ENCODE measurements at regions not wholly inside any gene's neighbourhood (a gene's known extent, or its start where the extent isn't known, plus 50 kb on each side); places are given as distances from the start of the nearest gene placed in this dataset.

DNA sequence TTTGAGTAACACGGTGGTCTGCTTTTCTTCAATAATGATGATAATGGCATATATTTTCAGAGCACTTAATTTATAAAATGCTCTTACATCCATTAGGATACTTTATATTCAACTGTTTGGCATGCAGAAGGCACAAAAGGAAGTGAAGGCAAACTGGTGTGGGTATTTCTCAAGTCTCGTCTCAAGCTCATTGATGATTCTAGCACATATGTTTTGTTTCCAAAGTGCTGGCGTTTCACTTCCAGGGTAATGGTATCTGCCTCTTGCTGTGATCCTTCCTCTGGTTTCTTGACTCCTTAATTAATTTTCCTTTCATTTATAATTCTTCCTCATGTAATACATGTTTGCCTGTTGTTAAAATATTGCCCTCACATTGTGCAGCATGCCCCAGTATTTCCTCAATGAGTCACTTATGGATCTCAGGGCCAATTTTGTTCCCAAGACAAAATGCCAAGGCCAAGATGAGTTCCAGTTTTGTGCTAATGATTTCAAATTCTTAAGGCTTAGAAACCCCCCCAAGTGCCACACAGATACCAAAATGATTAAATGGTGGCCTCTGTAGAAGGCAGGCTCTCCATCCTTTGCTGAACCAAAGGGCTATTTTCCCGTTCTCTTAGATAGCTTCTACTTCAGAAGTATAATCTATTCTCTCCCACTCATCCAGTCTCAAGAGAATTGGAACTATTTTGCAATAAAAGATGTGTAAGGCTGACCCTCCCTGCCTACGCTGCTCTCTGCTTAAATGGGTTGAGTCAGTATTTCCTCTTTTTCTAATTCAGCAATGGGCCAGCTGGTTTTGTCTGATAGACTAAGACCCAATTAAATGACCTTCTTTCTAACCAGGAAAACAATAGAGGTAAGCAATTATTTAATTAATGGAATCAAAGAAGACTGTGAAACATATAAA, 171.2 kb downstream of the ZNF365 start:
- DNase-seq (ENCODE audit: low read depth in 3 of 3), result no peak

DNA sequence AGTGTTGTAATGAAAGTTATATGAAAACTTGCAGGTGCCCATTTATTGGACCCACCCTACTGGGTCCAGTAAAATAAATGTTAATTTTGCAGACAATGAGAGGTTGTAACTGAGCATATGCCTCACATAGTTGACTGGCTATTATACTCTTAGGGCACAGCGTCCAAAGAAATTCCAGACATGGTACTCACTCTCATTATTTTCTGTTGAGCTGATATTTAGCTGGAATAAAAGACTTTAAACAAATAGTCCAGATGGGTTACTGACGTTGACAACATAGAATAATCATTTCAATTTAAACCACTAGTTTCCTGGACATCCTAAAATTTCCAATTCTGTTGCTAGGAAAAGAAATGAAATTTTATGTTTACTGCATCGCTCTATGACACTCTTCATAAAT, 174.5 kb downstream of the ZNF365 start:
- DNase-seq (ENCODE audit: low read depth in 3 of 3), result no peak

DNA sequence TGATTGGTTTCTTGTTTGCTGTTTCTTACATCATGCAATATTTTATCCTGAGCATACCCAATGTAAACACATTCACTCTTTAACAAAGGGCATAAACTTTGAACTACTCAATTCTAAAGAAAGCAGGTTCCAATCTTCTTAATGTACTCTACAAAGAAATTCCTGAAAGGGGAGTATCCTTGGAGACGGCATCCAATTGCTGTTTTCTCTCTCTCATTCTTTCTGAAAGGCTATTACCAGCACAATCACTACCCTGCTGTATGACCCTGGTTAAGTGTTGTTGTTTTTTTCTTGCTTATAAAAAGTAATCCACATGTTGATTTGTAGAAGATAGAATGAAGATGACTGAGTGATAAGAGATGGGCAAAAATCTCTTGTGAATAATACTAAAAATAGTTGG, 176.0 kb downstream of the ZNF365 start:
- no peak for DNase-seq (ENCODE audit: low read depth in 3 of 3)

DNA sequence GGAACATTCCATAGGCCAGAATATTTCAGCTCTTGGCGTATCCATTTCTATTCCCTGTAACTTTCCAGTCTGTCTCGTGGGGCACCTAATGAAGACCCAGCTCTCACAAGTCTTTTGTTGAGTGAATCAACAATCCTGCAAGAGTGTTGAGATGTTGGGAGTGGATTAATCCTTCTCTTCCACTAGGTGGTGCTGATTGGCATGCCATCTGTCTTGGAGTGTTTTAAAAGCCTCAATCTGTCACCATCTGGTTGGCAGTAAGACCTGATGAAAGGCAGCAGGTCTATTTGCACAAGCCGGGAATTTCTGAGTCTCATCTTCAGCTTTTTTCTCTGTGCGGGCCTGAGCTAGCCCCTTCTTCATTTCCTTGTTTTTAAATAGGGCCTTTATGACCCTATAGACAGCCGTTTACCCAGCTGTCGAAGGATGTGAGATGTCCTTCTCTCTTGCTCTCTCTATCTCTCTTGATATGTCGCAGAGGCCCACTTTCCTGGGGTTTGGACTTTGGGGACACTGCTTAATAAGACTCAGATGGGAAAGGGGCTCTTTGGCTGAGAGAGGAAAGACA, 180.5 kb downstream of the ZNF365 start:
- DNase-seq (ENCODE audit: low read depth in 3 of 3), result no peak

DNA sequence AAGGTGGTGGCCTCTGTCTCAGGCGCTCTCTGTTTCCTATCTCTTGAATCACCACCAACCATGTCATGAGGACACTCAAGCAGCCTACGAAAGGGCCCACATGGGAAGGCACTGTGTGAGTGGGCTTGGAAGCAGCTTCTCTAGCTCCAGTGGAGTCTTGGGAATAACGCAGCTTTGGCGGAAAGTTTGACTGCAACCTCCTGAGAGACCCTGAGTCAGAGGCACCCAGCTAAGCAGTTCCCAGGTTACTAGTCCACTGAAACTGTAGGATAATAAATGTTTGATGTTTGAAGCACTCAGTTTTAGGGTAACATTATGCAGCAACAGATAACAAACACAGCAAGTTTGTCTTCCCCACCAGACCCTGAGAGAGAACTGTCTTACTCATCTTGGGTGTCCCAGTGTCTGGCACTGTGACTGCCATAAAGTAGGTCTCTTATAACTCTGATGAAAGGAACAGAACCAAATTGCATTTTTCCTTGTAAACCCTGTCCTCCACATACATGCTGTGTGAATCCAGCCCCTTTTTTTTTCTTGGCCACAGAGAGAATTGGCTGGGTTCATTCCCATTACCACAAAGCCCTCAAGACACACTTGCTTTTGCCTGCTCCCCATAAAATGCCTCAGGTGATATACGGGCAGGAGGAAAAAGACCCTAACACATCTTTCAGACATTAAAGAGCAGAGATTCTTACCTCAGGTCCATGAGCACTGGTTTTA, 185.5 kb downstream of the ZNF365 start:
- DNase-seq (ENCODE audit: low read depth in 3 of 3), result no peak

DNA sequence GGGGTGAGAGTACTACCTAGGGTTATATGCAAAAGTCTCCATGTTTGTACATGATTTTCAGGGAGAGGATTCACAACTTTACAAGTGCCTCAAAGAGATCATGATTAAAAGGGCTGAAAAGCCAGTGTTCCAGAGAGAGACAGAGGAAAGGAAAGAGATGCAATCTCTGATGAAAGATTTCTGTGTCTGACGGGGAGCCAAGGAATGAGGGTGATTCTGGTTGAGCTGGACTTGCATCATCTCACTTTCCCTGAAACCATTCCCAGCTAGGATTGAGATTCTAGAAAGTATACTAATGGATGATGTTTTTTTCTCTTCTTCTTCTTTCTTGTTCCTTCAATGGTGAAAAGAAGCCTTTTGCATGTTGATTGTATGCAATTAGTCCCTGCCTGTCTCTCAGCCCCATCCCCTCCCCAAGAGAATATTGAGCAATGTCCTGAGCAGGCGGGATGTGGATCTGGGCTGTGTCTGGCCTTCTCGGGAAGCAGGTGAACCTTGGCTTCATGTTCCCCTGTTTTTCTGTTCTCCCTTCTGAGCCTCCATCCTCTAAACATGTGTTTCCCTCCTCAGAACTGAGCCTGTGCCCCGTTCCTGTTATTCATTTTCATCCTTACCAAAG, 186.1 kb downstream of the ZNF365 start:
- no peak for DNase-seq (ENCODE audit: low read depth in 3 of 3)

DNA sequence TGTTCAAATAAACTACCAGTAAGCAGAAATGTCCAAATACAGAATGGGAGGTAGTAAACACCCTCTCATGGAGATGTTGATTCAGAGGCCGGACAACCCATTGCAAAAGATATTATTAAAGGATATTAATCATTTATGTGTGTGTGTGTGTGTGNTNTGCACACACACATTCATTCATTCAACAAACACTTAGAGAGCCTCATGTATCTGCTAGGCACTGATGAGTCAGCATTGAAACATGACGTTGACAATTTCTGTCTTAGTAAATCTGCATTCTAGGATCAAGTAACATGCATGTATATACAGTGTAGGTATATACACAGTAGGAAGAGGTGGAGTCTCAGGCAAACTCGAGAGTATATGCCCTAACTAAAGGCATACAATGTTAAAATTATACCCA, 187.0 kb downstream of the ZNF365 start:
- no peak for DNase-seq (ENCODE audit: low read depth in 3 of 3)

DNA sequence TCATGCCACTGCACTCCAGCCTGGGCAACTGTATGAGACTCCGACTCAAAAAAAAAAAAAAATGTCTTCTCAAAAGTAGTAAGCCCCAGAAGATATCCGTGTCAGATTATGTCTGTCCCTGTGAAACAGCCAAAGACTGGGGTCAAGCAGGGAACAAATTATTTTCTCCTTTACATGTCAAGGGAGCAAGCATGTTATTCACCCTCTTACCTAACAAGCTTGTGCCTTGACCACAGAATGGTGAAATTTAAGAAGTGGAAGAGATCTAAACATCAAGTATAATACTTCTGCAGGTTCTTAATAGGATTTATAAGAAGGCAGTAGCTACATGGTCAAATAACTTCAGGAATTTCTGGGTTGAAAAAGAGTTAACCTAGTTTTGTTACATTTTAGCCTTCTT, 187.9 kb downstream of the ZNF365 start:
- no peak for DNase-seq (ENCODE audit: low read depth in 3 of 3)

DNA sequence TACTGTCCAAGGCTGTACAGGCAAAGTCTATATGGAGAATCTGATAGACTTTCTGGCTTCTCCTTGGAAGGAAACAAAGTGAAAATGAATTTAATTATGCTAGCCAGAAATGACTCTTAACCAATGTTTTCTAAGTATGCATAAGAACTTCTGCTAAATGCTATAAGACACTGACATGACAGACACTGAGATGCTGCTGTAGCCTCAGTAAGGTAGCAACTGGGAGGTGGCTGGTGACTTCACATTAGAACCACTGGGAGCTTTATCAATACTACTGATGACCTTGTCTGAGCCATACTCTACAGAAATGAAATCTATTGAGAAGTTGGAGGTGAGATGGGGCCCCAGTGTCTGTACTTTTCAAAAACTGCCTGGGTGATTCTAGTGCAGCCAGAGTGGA, 188.6 kb downstream of the ZNF365 start:
- no peak for DNase-seq (ENCODE audit: low read depth in 3 of 3)

DNA sequence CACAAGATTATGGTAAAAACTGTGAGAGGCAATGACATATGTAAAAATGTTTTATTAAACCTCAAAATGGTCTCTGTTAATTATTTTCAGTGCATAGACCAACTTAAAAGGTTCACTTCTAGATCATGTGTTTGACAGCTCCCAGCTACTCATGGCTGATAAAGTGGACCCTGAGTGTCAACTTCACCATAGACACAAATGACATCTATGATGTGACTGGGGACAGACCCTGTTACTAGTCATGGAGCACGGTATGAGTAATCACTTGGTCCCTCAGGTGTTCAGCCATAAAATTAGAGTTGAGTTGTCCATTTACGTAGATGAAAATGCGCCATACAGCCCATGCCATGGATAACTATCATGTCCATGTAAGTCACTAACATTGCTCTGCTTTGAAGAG, 199.8 kb downstream of the ZNF365 start:
- DNase-seq (ENCODE audit: low read depth in 3 of 3), result no peak

DNA sequence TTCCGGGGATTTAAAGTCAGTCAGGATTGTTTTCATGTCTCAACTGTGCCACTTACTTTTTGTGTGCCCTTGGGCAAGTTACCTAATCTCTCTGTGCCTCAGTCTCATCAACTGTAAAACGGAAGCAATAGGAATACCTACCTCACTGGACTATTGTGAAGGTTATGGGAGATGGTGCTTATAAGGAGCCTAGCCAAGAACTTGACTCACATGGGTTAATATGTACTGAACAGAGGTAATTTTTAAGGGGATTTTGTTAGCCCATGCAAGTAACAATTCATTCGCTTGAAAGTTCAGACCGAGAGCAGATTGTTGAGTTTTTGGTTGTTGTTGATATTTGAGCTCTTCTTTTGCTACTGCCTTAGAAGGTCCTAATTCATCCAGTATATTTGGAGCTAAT, 202.9 kb downstream of the ZNF365 start:
- no peak for DNase-seq (ENCODE audit: low read depth in 3 of 3)

DNA sequence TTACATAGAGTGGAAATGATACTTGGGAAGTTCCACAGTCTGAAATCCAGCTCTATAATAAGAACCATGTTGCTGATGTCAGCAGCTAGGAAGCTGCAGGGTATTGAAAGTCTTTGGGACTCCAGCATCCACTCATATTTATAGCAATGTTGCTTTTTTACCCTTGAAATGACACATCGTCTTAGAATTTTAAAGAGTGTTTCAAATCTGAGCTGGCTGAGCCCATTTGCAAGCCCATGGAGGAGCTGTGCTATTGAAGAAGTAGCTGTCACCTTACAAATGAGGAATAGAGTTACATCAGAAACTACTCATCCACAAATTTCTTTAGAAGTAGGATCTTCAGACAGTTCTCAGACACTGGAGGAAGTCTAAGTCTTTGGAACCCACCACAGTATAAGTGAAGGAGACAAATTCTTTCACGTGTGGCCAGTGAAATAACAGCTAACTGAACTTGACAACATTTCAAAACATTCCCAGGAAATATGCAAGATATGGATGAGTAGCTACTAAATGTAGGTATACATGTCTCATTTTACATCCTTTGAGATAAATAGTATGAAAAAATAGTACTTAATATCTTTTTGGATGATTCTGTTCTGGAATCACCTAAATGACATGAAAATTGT, 203.6 kb downstream of the ZNF365 start:
- no peak for DNase-seq (ENCODE audit: low read depth in 3 of 3)

DNA sequence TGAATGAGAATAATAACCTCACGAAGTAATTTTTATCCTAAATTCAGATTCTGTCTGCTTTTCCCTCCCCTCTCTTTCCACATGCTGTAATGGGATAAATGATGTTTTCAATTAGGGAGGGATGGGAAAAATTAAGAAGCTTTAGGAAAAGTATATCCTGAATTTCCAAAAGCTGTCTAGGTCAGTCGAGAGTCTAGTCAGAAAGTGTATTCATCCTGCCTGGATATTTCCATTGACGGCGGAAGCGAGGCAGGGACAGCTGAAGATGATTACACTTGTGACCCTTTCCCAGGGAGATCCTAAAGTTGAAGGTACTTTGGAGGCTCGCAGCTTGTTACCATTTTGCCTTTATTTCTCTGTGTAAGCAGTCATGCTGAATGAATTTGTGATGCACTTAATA, 204.1 kb downstream of the ZNF365 start:
- DNase-seq (ENCODE audit: low read depth in 3 of 3), result no peak

DNA sequence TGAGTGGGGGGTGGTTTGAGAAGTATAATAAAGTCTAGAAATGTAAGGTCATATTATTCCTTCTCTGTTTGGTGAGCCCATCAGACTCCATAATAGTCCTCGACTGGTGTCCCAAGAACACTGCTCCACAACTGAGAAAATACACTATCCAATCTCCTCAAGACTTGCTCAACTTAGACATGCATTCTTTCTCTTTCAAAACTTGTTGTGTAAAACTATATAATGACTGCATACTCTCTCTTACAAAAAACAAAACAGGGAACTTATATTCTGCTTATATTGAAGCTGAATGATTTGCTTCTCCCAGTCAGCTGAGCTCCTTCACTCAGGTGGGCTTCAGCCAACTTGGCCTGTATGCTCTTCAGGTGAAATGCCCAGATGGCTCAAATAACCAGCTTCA, 204.7 kb downstream of the ZNF365 start:
- DNase-seq (ENCODE audit: low read depth in 3 of 3), result no peak

DNA sequence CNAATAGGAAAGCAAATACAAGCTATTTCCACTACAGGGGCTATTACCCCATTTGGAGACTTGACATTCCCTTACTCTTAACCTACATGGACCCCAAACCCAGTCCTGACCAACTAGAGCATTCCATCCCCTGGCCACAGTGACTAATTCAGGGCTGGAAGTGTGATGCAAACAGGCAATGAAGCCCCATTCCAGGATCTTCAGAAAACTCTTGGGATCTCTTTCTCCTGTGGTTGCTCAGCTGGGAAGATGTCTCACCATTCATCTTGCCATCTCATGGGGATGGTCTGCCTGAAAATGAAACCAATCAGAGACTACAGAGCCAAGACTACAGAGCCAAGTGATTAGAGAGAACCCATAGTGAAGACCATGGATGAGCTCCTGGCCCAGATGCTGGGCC, 206.2 kb downstream of the ZNF365 start:
- DNase-seq (ENCODE audit: low read depth in 3 of 3), result no peak

DNA sequence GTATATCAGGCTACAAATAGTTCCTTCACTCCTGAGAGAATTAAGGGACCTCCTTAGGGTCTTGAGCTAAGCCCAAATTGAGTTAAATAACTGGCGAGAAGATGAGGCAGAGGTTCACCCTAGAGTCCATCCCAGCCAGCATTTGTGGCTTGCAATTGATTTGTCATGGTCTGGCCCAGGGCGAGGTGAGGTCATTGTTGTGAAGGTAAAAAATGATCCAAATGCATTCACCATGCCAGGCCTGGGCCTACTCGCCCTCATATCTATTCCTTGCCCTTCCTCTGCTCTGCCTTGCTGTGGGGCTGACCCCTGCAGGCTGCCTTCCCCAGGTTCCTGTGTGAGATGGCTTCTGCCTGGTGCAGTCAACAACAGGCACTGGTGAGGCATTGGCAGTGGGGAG, 207.2 kb downstream of the ZNF365 start:
- DNase-seq (ENCODE audit: low read depth in 3 of 3), result no peak

DNA sequence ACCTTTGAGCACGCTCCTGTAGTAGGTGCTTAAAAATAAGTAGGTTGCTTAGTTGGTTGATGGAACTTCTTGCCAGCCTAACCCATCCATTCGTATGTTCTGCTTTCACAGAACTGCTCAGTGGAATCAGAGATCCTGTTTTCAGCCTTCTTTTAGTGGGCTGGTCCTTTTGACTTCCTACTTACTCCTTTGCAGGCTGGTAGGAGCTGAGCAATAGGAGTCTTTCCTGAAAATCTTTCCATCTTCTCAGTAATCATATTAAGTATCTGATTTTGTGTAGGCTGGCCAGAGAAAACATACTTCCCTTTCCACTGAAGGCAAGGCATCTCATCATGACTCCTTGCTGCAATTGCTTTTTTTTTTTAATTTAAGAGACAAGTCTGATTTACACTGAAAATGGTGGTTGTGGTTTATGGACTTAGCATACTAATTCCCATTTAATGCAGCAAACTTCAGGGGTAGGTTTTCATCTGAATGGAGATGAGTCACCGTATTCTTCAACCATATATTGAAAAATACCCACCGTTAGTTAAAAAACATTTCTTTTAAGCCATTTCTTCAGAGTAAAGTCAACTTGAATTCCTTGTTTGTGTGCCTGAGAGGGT, 208.0 kb downstream of the ZNF365 start:
- no peak for DNase-seq (ENCODE audit: low read depth in 3 of 3)

DNA sequence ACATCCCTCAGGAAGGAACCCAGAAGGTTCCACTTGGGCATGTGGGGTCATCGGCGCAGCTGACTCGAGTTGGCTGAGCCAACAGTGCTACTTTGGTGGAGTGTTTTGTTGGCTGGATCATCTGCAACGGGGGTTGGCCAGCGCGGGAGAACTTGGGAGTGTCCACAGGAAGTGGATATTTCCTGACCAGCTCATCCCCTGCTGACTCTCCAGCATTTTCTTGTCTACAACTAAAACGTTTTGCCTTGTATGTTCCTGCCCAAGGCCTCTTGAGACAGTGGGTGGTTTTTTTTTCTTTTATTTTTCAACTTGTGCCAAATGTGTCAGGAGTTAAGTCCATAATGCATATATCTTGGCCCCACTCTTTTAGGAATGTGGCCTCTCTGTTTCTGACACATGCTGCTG, 208.6 kb downstream of the ZNF365 start:
- DNase-seq (ENCODE audit: low read depth in 3 of 3), result no peak

DNA sequence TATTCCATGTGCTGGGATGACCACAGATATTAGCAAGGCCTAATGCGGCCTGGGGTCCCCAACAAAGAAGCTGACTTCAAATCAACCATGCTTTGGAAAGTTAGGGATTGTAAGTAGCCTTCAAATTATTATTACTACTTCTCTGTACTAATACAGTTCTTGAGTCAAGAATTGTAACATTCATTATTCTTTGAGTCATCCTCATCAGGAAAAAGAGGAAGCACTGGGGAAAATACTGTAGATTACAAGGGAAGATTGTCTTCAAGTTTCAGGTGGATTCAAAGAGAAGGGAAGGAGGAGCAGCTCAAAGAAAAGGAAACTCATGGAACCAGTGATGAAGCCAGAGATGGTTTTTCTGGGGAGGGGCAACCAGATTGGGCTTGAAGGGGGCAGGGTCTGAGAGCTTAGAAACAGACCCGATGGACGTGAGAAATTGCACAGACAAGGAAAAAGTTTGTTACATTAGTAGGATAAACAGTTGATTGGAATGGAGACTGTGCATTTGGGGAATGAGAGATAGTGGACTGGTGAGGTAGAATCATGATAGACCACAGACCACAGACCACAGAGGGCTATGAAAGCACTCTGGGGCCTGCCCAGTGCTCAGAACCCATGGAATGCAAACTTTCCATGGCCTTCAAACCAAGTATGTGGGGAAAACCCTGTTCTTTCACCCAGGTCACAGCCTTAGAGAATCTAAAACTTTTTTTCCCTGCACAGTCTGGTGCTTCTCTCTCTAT, 209.9 kb downstream of the ZNF365 start:
- no peak for DNase-seq (ENCODE audit: low read depth in 3 of 3)

DNA sequence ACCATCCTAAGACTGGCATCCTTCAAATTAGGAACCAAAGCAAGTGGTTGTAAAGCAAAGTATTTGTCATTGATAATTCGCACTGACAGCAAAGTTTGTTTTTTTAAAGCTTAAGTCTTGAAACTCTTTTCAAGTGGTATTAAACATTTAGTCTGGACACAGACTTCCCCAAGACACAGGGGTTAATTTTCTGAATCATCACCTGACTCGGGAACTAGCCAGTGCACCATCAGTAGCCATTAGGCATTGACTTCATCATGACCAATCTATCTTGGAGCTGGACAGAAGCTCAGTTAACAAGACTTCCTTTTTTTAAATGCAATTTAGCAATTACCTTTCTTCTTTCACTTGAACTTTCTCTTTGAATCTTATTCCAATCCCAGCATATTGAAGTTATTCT, 210.6 kb downstream of the ZNF365 start:
- DNase-seq (ENCODE audit: low read depth in 3 of 3), result no peak

DNA sequence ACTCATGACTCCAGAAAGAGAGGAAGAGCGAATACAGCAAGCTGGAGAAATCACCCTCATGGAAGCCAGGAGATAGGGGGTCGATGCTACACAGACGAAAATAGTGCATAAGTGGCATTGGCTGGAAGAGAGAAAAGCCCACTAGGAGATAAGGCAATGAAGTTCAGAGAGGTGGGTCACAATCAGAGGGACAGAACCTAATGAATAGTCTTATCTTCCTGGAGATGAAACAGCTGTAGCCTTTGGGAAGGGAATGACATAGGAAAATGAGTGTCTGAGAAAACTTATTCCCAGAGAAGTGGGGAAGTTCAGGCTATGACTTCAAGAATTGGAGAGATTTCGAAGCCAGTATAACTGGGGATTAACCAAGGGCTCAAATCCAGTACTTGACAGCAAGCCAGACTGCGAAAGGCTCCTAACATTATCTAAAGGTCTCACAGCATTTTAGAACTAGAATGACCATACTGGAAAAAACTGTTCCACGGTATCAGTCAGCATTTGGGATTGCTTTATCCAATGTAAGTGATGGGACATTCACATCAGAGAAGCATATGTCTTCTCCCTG, 211.1 kb downstream of the ZNF365 start:
- DNase-seq (ENCODE audit: low read depth in 3 of 3), result no peak
